ENCODE measurements at regions not wholly inside any gene's neighbourhood (a gene's known extent, or its start where the extent isn't known, plus 50 kb on each side); places are given as distances from the start of the nearest gene placed in this dataset.

DNA sequence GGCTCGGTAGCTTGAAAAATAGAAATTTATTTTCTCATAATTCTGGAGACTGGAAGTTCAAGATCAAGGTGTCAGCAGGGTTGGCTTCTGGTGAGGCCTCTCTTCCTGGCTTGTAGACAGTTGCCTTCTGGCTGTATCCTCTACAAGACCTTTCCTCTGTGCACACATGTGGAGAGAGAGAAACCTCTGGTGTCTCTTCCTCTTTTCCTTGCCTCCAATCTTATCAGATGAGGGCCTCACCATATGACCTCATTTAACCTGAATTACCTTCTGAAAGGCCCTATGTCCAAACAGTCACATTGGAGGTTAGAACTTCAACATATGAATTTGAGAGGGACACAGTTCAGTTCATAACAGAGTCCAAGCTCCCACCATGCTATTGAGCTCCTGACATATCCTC is 166.4 kb downstream of the TTC8 start:
- Histone ChIP-seq H3K4me3 (no peak overlapping the region), H3K27ac (no peak overlapping the region), H3K4me1 (ENCODE audit: insufficient read depth) (peaks cover 3% of the 10 kb centered on the region), H3K36me3 (no peaks in the 10 kb centered on the region), H3K27me3 (no peaks in the 10 kb centered on the region), H3K9me3 (no peaks in the 10 kb centered on the region)
- intact Hi-C loops (cut with DNase I): no loop called here
- 85 to 88% (median 85%) methylated on average over 1 of the region's 1 CpG for WGBS, 3 donors
- DNase-seq: no peak
- no peak for TF ChIP-seq EP300 (IDR thresholded peaks at IDR 0.05)
- TF ChIP-seq POLR2A (IDR thresholded peaks at IDR 0.05): no peak
- no peak for TF ChIP-seq CTCF (IDR thresholded peaks at IDR 0.05)

DNA sequence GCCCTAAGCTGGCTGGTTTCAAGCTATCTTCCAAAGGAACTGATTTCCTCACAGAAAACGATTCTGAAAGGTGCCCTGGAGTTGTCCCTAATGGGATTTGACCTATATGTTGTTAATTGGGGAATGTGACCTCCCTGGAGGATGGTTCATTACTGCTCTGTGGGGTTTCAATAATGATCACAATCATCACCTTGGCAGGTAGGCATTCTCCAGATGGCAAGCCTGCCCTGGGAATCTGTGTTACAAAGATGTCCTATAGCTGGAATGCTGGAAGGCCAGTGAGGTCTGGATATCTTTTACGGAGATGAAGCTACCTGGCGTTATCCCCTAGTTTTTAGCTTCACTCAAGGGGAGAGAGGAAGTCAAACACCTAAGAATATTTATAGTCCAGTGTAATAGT is 167.6 kb downstream of the TTC8 start:
- WGBS, 3 donors: 59 to 64% (median 60%) methylated on average over 3 of the region's 3 CpGs
- H3K27ac ChIP-seq: no peak overlapping the region
- no peaks in the 10 kb centered on the region for H3K9me3 ChIP-seq
- no peak for TF ChIP-seq CTCF (IDR thresholded peaks at IDR 0.05)
- TF ChIP-seq EP300 (IDR thresholded peaks at IDR 0.05): no peak
- no peak for TF ChIP-seq POLR2A (IDR thresholded peaks at IDR 0.05)
- no peaks in the 10 kb centered on the region for H3K4me1 ChIP-seq (ENCODE audit: insufficient read depth)
- intact Hi-C loops (cut with DNase I): no loop called here
- H3K4me3 ChIP-seq: no peak overlapping the region
- H3K27me3 ChIP-seq: no peaks in the 10 kb centered on the region
- no peaks in the 10 kb centered on the region for H3K36me3 ChIP-seq
- DNase-seq: no peak

- Histone ChIP-seq H3K4me3 (no peak overlapping the region), H3K4me1 (ENCODE audit: insufficient read depth) (no peaks in the 10 kb centered on the region), H3K27ac (no peak overlapping the region), H3K9me3 (no peaks in the 10 kb centered on the region), H3K36me3 (no peaks in the 10 kb centered on the region), H3K27me3 (no peaks in the 10 kb centered on the region)
- intact Hi-C loops (cut with DNase I): no loop called here
- no peak for TF ChIP-seq CTCF (IDR thresholded peaks at IDR 0.05)
- no peak for TF ChIP-seq EP300 (IDR thresholded peaks at IDR 0.05)
- no peak for TF ChIP-seq POLR2A (IDR thresholded peaks at IDR 0.05)
- WGBS, 3 donors: 75 to 83% (median 78%) methylated on average over 2 of the region's 2 CpGs
- no peak for DNase-seq
Observed at GRCh38 chr14:88993946-88994345, 169.5 kb downstream of the TTC8 start.

GRCh38 chr14:88995437-88996198 is 171.2 kb downstream of the TTC8 start:
- H3K4me1 ChIP-seq (ENCODE audit: insufficient read depth): no peaks in the 10 kb centered on the region
- H3K27me3 ChIP-seq: no peaks in the 10 kb centered on the region
- TF ChIP-seq CTCF (IDR thresholded peaks at IDR 0.05): no peak
- no peak for TF ChIP-seq POLR2A (IDR thresholded peaks at IDR 0.05)
- no peak for TF ChIP-seq EP300 (IDR thresholded peaks at IDR 0.05)
- no peaks in the 10 kb centered on the region for H3K36me3 ChIP-seq
- 66 to 72% (median 70%) methylated on average over 9 of the region's 9 CpGs for WGBS, 3 donors
- no peak for DNase-seq
- H3K27ac ChIP-seq: no peak overlapping the region
- H3K4me3 ChIP-seq: no peak overlapping the region
- intact Hi-C loops (cut with DNase I): no loop called here
- H3K9me3 ChIP-seq: peaks cover 0 to 3% of the 10 kb centered on the region in 2 donors

All from ovary (tissue), 7 donors.